Loucy (cell line): ENCODE measurements at regions not wholly inside any gene's neighbourhood (a gene's known extent, or its start where the extent isn't known, plus 50 kb on each side); places are given as distances from the start of the nearest gene placed in this dataset.

Source experiments
- CTCF ChIP-seq: fragments of 200-600 bp; sonication (generic); conservative IDR thresholded peaks from 2 replicates; pipeline ENCODE4 v1.5.1; 2014; ENCODE audit warnings: mild to moderate bottlenecking, antibody characterized with exemption, low read length
- EZH2phosphoT487 ChIP-seq: fragments of 200-600 bp; IDR thresholded peaks from 2 replicates; pipeline ENCODE4 v1.6.1; 2018; ENCODE audit warnings: antibody characterized with exemption, mild to moderate bottlenecking, moderate library complexity, borderline replicate concordance

GRCh38 chrX:25275159-25275558 lies 259.4 kb upstream of the ARX start:
- no peak for TF ChIP-seq CTCF
- TF ChIP-seq EZH2phosphoT487: no peak
